ENCODE measurements at regions not wholly inside any gene's neighbourhood (a gene's known extent, or its start where the extent isn't known, plus 50 kb on each side); places are given as distances from the start of the nearest gene placed in this dataset.

DNA sequence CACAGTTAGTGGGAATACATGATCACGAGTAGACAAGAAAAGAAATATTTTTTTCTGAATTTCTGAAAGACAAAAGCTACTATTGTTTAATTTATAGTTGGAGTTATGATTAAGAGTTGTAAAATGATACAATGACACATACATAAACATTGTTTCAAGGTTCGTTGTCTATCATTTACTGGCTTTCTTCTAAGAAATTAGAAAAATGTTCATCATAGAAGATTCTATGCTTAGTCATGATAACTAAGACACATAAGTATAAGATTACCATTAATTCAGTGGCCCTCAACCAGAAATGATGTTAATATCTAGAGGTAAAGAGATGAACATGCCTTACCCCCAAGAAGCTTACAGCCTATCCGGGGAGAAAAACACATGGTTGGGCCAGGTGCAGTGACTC lies 1832.8 kb upstream of the PRR20A start:
- H3K9ac ChIP-seq (ENCODE audit: low read length) = no peak overlapping the region
- H3F3A ChIP-seq (ENCODE audit: low read length, unreplicated experiment) = no peaks in the 10 kb centered on the region
- peak; percentile 25 for DNase-seq
- no peaks in the 10 kb centered on the region for H3K27me3 ChIP-seq (ENCODE audit: low read length)
- intact Hi-C loops (cut with micrococcal nuclease) = loop anchor here (10.0 kb wide), 1 partner anchor 1047 kb away; no protein-coding TSS in a partner anchor
- H3K4me3 ChIP-seq (ENCODE audit: low read length) = no peak overlapping the region
- ATAC-seq = peak; percentile 66
- H3K36me3 ChIP-seq (ENCODE audit: low read depth, low read length) = no peaks in the 10 kb centered on the region
- H4K20me1 ChIP-seq (ENCODE audit: low read length) = no peaks in the 10 kb centered on the region
- no TSS peak for BruUV-seq (replicated peaks)
- H3K9me2 ChIP-seq (replicated peaks; ENCODE audit: low read length) = no peaks in the 10 kb centered on the region
- ChIA-PET CTCF (no interaction called here), POLR2A (ENCODE audit: unreplicated experiment) (no interaction called here)
- no peaks in the 10 kb centered on the region for H3K4me1 ChIP-seq (ENCODE audit: insufficient read depth, low read length)
- TF ChIP-seq, protein P1, sequence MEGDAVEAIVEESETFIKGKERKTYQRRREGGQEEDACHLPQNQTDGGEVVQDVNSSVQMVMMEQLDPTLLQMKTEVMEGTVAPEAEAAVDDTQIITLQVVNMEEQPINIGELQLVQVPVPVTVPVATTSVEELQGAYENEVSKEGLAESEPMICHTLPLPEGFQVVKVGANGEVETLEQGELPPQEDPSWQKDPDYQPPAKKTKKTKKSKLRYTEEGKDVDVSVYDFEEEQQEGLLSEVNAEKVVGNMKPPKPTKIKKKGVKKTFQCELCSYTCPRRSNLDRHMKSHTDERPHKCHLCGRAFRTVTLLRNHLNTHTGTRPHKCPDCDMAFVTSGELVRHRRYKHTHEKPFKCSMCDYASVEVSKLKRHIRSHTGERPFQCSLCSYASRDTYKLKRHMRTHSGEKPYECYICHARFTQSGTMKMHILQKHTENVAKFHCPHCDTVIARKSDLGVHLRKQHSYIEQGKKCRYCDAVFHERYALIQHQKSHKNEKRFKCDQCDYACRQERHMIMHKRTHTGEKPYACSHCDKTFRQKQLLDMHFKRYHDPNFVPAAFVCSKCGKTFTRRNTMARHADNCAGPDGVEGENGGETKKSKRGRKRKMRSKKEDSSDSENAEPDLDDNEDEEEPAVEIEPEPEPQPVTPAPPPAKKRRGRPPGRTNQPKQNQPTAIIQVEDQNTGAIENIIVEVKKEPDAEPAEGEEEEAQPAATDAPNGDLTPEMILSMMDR (conservative IDR thresholded peaks at IDR 0.05; ENCODE audit: low read depth, low read length) = no peak
- TF ChIP-seq EZH2 (IDR thresholded peaks at IDR 0.05; ENCODE audit: low read length, unreplicated experiment) (no peak), EZH2phosphoT487 (IDR thresholded peaks at IDR 0.05; ENCODE audit: borderline replicate concordance, low read length) (no peak)
- peak overlapping the region; percentile 34; the same call in 1 of the 2 replicates for H3K27ac ChIP-seq (ENCODE audit: low read length)
- H2AFZ ChIP-seq (ENCODE audit: low read length) = no peak overlapping the region
- H3K9me3 ChIP-seq (ENCODE audit: low read length) = 0 out of 2 replicates have a peak, but pooled peaks cover 4% of the 10 kb centered on the region
- H3K4me2 ChIP-seq (ENCODE audit: low read length) = no peak overlapping the region
- H3K79me2 ChIP-seq (ENCODE audit: low read length) = no peaks in the 10 kb centered on the region

DNA sequence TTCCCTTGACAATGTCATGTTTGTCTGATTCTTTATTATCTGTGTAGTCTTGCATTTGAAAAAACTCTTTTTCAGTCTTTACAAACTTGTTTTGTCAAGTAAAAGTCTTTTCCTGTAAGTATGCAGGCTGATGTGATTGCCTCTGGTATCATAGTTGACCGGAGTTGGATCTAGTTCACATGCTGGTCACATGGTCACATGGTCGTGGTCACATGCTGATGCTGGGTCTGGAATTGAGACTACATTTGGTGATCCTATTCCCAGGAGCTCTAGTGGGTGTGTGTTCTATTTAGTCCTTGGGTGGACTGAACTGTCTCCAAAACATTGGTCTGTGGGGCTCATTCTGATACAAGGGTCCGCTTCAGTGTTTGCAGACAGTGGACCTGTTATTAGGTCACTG lies 1798.8 kb upstream of the PRR20A start:
- Histone ChIP-seq H2AFZ (ENCODE audit: low read length) (no peak overlapping the region), H3K9me2 (replicated peaks; ENCODE audit: low read length) (no peaks in the 10 kb centered on the region), H3F3A (ENCODE audit: low read length, unreplicated experiment) (no peaks in the 10 kb centered on the region), H3K27me3 (ENCODE audit: low read length) (no peaks in the 10 kb centered on the region), H3K36me3 (ENCODE audit: low read depth, low read length) (no peaks in the 10 kb centered on the region), H3K27ac (ENCODE audit: low read length) (no peak overlapping the region), H3K4me2 (ENCODE audit: low read length) (no peak overlapping the region), H3K9me3 (ENCODE audit: low read length) (no peaks in the 10 kb centered on the region), H3K4me1 (ENCODE audit: insufficient read depth, low read length) (no peaks in the 10 kb centered on the region), H3K79me2 (ENCODE audit: low read length) (no peaks in the 10 kb centered on the region), H3K9ac (ENCODE audit: low read length) (no peak overlapping the region), H3K4me3 (ENCODE audit: low read length) (no peak overlapping the region), H4K20me1 (ENCODE audit: low read length) (no peaks in the 10 kb centered on the region)
- BruUV-seq (replicated peaks) = no TSS peak
- DNase-seq = no peak
- CTCF ChIA-PET = no interaction called here
- POLR2A ChIA-PET (ENCODE audit: unreplicated experiment) = no interaction called here
- TF ChIP-seq, protein P1 (conservative IDR thresholded peaks at IDR 0.05; ENCODE audit: low read depth, low read length) = no peak
- TF ChIP-seq EZH2phosphoT487 (IDR thresholded peaks at IDR 0.05; ENCODE audit: borderline replicate concordance, low read length) = no peak
- TF ChIP-seq EZH2 (IDR thresholded peaks at IDR 0.05; ENCODE audit: low read length, unreplicated experiment) = no peak
- ATAC-seq = no peak
- intact Hi-C loops (cut with micrococcal nuclease) = no loop called here

DNA sequence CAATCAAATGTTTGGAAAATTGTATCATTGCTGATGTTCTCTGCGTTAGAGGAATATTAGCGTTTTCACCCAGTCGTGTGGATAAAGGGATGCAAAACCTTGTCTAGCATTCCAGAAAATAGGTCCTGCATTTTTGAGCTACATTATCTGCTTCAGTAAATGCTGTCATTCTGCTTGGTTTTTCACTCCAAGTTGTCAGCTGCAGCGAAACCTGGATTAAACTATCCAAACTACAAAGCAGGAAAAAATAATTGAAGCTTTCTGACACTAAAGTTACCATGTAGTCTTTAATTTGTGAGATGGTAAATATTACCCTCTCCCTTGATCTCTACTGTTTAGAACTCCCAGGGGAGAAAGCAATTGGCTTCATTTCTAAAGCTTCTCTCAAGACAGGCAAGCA lies 1795.5 kb upstream of the PRR20A start:
- no TSS peak for BruUV-seq (replicated peaks)
- intact Hi-C loops (cut with micrococcal nuclease) = no loop called here

More for the DNA sequence above, 1795.5 kb upstream of the PRR20A start:
- ChIA-PET CTCF (no interaction called here), POLR2A (ENCODE audit: unreplicated experiment) (interaction anchor here (0.5 kb wide), 1 partner anchor 43 kb away, joined by 3 read pairs; no protein-coding TSS in a partner anchor)
- H3K36me3 ChIP-seq (ENCODE audit: low read depth, low read length) = no peaks in the 10 kb centered on the region
- TF ChIP-seq EZH2phosphoT487 (IDR thresholded peaks at IDR 0.05; ENCODE audit: borderline replicate concordance, low read length) = no peak
- TF ChIP-seq EZH2 (IDR thresholded peaks at IDR 0.05; ENCODE audit: low read length, unreplicated experiment) = no peak
- H3F3A ChIP-seq (ENCODE audit: low read length, unreplicated experiment) = no peaks in the 10 kb centered on the region
- no peaks in the 10 kb centered on the region for H3K4me1 ChIP-seq (ENCODE audit: insufficient read depth, low read length)
- H3K27me3 ChIP-seq (ENCODE audit: low read length) = no peaks in the 10 kb centered on the region
- no peak overlapping the region for H3K4me3 ChIP-seq (ENCODE audit: low read length)
- no peaks in the 10 kb centered on the region for H3K79me2 ChIP-seq (ENCODE audit: low read length)
- H3K27ac ChIP-seq (ENCODE audit: low read length) = no peak overlapping the region
- DNase-seq (no peak), ATAC-seq (no peak)
- no peaks in the 10 kb centered on the region for H3K9me3 ChIP-seq (ENCODE audit: low read length)
- H2AFZ ChIP-seq (ENCODE audit: low read length) = no peak overlapping the region
- no peak overlapping the region for H3K9ac ChIP-seq (ENCODE audit: low read length)
- H4K20me1 ChIP-seq (ENCODE audit: low read length) = no peaks in the 10 kb centered on the region
- H3K9me2 ChIP-seq (replicated peaks; ENCODE audit: low read length) = no peaks in the 10 kb centered on the region
- no peak overlapping the region for H3K4me2 ChIP-seq (ENCODE audit: low read length)

Data from PC-3 (cell line).